ENCODE measurements at regions not wholly inside any gene's neighbourhood (a gene's known extent, or its start where the extent isn't known, plus 50 kb on each side); places are given as distances from the start of the nearest gene placed in this dataset.

DNA sequence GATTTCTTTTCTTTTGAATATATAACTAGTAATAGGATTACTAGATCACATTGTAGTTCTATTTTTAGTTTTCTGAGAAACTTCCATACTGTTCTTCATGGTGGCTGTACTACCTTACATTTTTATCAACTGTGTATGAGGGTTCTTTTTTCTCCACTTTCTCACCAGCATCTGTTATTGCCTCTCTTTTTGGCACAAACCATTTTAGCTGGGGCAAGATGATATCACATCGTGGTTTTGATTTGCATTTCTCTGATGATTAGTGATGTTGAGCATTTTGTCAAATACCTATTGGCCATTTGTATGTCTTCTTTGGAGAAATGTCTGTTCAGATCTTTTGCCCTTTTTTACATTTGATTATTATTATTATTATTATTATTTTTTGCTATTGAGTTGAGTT lies 86.1 kb upstream of the TCF21 start:
- Histone ChIP-seq H3K27ac (ENCODE audit: extremely low read length, insufficient read depth, low read length) (no peak overlapping the region), H3K36me3 (replicated peaks in 1 of 2; ENCODE audit: control insufficient read depth in 1 of 2, insufficient read depth in 2 of 2, low read length in 2 of 2) (no peaks in the 10 kb centered on the region), H3K9ac (ENCODE audit: insufficient read depth, low read depth, low read length) (no peak overlapping the region), H3K4me3 (replicated peaks in 1 of 3; ENCODE audit: insufficient read depth in 1 of 3, low read depth in 2 of 3, low read length in 3 of 3) (no peak overlapping the region), H3K4me2 (ENCODE audit: low read depth, low read length) (no peak overlapping the region), H2AFZ (ENCODE audit: low read length) (no peak overlapping the region), H4K20me1 (ENCODE audit: insufficient read depth, low read length) (no peaks in the 10 kb centered on the region), H3K9me3 (ENCODE audit: low read length) (no peaks in the 10 kb centered on the region; the same call in 1 of the 2 replicates), H3K4me1 (ENCODE audit: insufficient read depth, low read length) (no peaks in the 10 kb centered on the region), H3K27me3 (ENCODE audit: control insufficient read depth in 1 of 2, insufficient read depth in 2 of 2, low read length in 2 of 2) (no peaks in the 10 kb centered on the region), H3K79me2 (ENCODE audit: insufficient read depth, low read length) (no peaks in the 10 kb centered on the region)
- CTCF ChIA-PET (ENCODE audit: low intra/inter-chr PET ratio, low total read pairs) = no interaction called here
- BruUV-seq (replicated peaks) = no TSS peak
- in situ Hi-C loops (cut with HindIII; ENCODE audit: extremely low pct_ligation_motif_present, low pct_unique_long_range_greater_than_20kb) (no loop called here), intact Hi-C loops (cut with micrococcal nuclease; ENCODE audit: unreplicated experiment) (no loop called here)
- no peak for FAIRE-seq
- DNase-seq (ENCODE audit: low spot score) = no peak
- WGBS (ENCODE audit: low lambda C conversion rate) = 3% methylated on average over 1 of the region's 1 CpG
- TF ChIP-seq, protein P1, sequence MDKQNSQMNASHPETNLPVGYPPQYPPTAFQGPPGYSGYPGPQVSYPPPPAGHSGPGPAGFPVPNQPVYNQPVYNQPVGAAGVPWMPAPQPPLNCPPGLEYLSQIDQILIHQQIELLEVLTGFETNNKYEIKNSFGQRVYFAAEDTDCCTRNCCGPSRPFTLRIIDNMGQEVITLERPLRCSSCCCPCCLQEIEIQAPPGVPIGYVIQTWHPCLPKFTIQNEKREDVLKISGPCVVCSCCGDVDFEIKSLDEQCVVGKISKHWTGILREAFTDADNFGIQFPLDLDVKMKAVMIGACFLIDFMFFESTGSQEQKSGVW (CRISPR knock-in tag; IDR thresholded peaks at IDR 0.05; ENCODE audit: borderline replicate concordance) = no peak
- no peak for TF ChIP-seq MTF1 (CRISPR knock-in tag; IDR thresholded peaks at IDR 0.05)
- TF ChIP-seq FOSL2 (CRISPR knock-in tag; IDR thresholded peaks at IDR 0.05) = no peak
- TF ChIP-seq ATF7-NPFF (CRISPR knock-in tag; IDR thresholded peaks at IDR 0.05; ENCODE audit: low read depth) = no peak
- TF ChIP-seq ZBTB38 (CRISPR knock-in tag; IDR thresholded peaks at IDR 0.05) = no peak
- TF ChIP-seq, protein P2, sequence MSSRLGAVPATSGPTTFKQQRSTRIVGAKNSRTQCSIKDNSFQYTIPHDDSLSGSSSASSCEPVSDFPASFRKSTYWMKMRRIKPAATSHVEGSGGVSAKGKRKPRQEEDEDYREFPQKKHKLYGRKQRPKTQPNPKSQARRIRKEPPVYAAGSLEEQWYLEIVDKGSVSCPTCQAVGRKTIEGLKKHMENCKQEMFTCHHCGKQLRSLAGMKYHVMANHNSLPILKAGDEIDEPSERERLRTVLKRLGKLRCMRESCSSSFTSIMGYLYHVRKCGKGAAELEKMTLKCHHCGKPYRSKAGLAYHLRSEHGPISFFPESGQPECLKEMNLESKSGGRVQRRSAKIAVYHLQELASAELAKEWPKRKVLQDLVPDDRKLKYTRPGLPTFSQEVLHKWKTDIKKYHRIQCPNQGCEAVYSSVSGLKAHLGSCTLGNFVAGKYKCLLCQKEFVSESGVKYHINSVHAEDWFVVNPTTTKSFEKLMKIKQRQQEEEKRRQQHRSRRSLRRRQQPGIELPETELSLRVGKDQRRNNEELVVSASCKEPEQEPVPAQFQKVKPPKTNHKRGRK (CRISPR knock-in tag; IDR thresholded peaks at IDR 0.05) = no peak
- no peak for TF ChIP-seq SMC3 (IDR thresholded peaks at IDR 0.05; ENCODE audit: low read length)
- no peak for TF ChIP-seq ZNF205 (CRISPR knock-in tag; IDR thresholded peaks at IDR 0.05)
- no peak for TF ChIP-seq TAF15 (IDR thresholded peaks at IDR 0.05; ENCODE audit: low read depth, low read length, poor library complexity, severe bottlenecking)
- no peak for TF ChIP-seq PHB2 (IDR thresholded peaks at IDR 0.05; ENCODE audit: partially characterized antibody)
- TF ChIP-seq ZNF383 (CRISPR knock-in tag; IDR thresholded peaks at IDR 0.05; ENCODE audit: borderline replicate concordance) = no peak
- TF ChIP-seq ZNF577 (CRISPR knock-in tag; IDR thresholded peaks at IDR 0.05; ENCODE audit: borderline replicate concordance, low read depth) = no peak
- no peak for TF ChIP-seq ZNF333 (CRISPR knock-in tag; IDR thresholded peaks at IDR 0.05; ENCODE audit: borderline replicate concordance)
- TF ChIP-seq TBX2 (CRISPR knock-in tag; IDR thresholded peaks at IDR 0.05; ENCODE audit: borderline replicate concordance) = no peak
- TF ChIP-seq ZNF12 (CRISPR knock-in tag; IDR thresholded peaks at IDR 0.05) = no peak
- POLR2A ChIA-PET = no interaction called here
- ATAC-seq = no peak
